Karpas-422 (cell line): ENCODE measurements at regions not wholly inside any gene's neighbourhood (a gene's known extent, or its start where the extent isn't known, plus 50 kb on each side); places are given as distances from the start of the nearest gene placed in this dataset.

ENCODE experiments used
- DNase-seq: peaks from one replicate; pipeline ENCODE4 v3.0.0-alpha.2; 2015
- H2AFZ ChIP-seq: fragments of 200-600 bp; sonication (generic); 2 replicates; pipeline ENCODE4 v1.6.1; 2014; ENCODE audit warnings: antibody characterized with exemption, low read length, mixed read lengths
- H3K27ac ChIP-seq: fragments of 200-600 bp; sonication (generic); 2 replicates; pipeline ENCODE4 v1.5.1; 2014; ENCODE audit warnings: mild to moderate bottlenecking, low read length, moderate library complexity
- H3K27me3 ChIP-seq: fragments of 200-600 bp; sonication (generic); 2 replicates; pipeline ENCODE4 v1.6.1; 2014; ENCODE audit warnings: low read length, mixed read lengths
- H3K36me3 ChIP-seq: fragments of 200-600 bp; sonication (generic); 2 replicates; pipeline ENCODE4 v1.6.1; 2014; ENCODE audit warnings: low read length, mixed read lengths; ENCODE audit not compliant: insufficient read depth
- H3K4me1 ChIP-seq: fragments of 200-600 bp; sonication (generic); 2 replicates; pipeline ENCODE4 v1.6.1; 2014; ENCODE audit warnings: mild to moderate bottlenecking, low read length, mixed read lengths
- H3K4me2 ChIP-seq: fragments of 200-600 bp; sonication (generic); 2 replicates; pipeline ENCODE4 v1.6.1; 2014; ENCODE audit warnings: low read length, low read depth, mild to moderate bottlenecking; ENCODE audit not compliant: poor library complexity, severe bottlenecking
- H3K4me3 ChIP-seq: fragments of 200-600 bp; sonication (generic); 2 replicates; pipeline ENCODE4 v1.5.1; 2014; ENCODE audit warnings: mild to moderate bottlenecking, antibody characterized with exemption, low read length, mixed read lengths
- H3K79me2 ChIP-seq: fragments of 200-600 bp; sonication (generic); 2 replicates; pipeline ENCODE4 v1.6.1; 2014; ENCODE audit warnings: mild to moderate bottlenecking, low read length, mixed read lengths
- H3K9ac ChIP-seq: fragments of 200-600 bp; sonication (generic); 2 replicates; pipeline ENCODE4 v1.6.0; 2014; ENCODE audit warnings: low read length
- H3K9me2 ChIP-seq: fragments of 200-600 bp; sonication (generic), shearing (Covaris generic); replicated peaks from 2 replicates; pipeline ENCODE4 v1.6.0; 2014; ENCODE audit warnings: mild to moderate bottlenecking, low read length, moderate library complexity; ENCODE audit not compliant: insufficient read depth
- H3K9me3 ChIP-seq: fragments of 300-700, 200-600 bp; sonication (generic); 2 replicates; pipeline ENCODE4 v1.6.1; 2014; ENCODE audit warnings: low read length, mixed read lengths
- H4K20me1 ChIP-seq: fragments of 200-600 bp; sonication (generic); 2 replicates; pipeline ENCODE4 v1.6.1; 2014; ENCODE audit warnings: mild to moderate bottlenecking, antibody characterized with exemption, low read length, low read depth; ENCODE audit not compliant: insufficient read depth

DNA sequence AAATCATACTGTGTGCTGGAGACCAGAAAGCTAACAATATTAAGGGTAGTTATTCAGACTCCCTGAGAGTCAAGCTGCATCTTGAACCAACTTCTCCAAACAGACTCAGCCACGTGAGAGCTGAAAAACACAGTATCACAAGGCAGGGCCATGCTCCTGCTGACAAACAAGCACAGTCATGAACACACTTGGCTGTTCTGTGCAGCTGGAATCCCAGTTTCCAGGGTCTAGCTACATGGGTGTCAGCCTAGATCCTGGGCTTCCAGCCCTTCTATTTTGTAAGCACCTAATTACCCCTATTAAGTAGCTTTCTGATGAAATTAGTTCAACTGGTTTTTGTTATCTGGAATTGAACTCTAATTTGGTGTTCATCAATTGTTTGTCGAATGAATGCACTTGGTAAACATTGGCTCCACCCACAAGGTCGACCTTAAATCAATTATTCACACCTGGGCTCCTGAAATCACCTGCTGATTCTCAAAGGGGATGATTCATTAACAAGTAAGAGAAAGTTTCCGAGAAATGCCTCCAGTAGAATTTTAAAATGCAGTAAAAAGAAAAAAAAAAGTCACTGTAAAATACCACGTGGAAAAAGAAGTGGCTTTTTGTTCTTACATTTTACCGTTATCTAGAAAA is 179.3 kb downstream of the ZC3H11B start:
- H3K27ac ChIP-seq = no peak overlapping the region
- no peaks in the 10 kb centered on the region for H3K9me3 ChIP-seq
- no peaks in the 10 kb centered on the region for H3K27me3 ChIP-seq
- H3K9ac ChIP-seq = no peak overlapping the region
- no peaks in the 10 kb centered on the region for H3K4me1 ChIP-seq
- no peaks in the 10 kb centered on the region for H4K20me1 ChIP-seq
- H3K4me2 ChIP-seq = no peak overlapping the region
- H2AFZ ChIP-seq = no peak overlapping the region
- no peak for DNase-seq
- H3K9me2 ChIP-seq = no peaks in the 10 kb centered on the region
- H3K4me3 ChIP-seq = no peak overlapping the region
- no peaks in the 10 kb centered on the region for H3K36me3 ChIP-seq
- no peaks in the 10 kb centered on the region for H3K79me2 ChIP-seq

DNA sequence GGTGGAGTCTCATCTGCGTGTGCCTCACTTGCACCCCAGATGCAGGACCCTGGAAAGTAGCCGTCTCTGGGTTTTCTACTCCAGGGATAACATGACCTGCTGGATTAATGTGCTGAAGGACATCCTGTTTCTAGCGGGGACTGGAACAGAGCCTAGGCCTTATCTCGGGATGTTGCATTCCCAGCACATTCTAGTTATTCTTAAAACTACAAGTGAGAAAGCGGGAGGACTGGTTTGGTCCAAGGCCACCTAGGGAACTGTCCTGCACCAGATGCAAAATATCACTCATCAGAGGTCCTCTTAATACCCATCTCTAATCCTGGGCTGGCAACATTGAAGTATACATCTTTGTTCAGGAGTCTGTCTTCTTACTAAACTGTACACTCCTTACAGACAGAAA is 179.9 kb downstream of the ZC3H11B start:
- Histone ChIP-seq H3K4me1 (no peaks in the 10 kb centered on the region), H2AFZ (no peak overlapping the region), H3K4me2 (no peak overlapping the region), H3K27me3 (no peaks in the 10 kb centered on the region), H3K9me3 (no peaks in the 10 kb centered on the region), H3K27ac (no peak overlapping the region), H3K4me3 (no peak overlapping the region), H3K9me2 (no peaks in the 10 kb centered on the region), H3K9ac (no peak overlapping the region), H3K36me3 (no peaks in the 10 kb centered on the region), H4K20me1 (no peaks in the 10 kb centered on the region), H3K79me2 (no peaks in the 10 kb centered on the region)
- no peak for DNase-seq

DNA sequence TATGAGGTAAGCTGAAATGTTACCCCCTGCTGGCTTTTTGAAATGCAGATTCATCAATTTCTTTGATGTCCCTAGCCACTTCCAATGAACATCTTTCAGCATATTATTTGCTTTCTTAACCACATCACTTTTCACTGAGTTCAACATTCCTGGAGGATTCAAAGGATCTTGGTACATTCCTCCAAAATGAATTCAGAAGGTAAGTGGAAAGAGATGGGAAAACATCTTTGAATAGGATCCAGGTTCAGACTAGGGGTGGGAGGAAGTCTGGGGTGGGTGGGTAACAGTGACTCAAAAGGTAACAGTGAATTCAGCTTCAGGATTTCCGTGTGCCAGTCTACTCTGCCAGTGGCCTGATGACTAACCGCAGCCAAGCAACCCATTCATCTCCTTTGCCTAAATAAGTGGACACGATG is 180.7 kb downstream of the ZC3H11B start:
- Histone ChIP-seq H3K4me1 (no peaks in the 10 kb centered on the region), H2AFZ (no peak overlapping the region), H3K36me3 (no peaks in the 10 kb centered on the region), H3K27me3 (no peaks in the 10 kb centered on the region), H4K20me1 (no peaks in the 10 kb centered on the region), H3K4me3 (no peak overlapping the region), H3K4me2 (no peak overlapping the region), H3K9me2 (no peaks in the 10 kb centered on the region), H3K9me3 (no peaks in the 10 kb centered on the region), H3K9ac (no peak overlapping the region), H3K79me2 (no peaks in the 10 kb centered on the region), H3K27ac (no peak overlapping the region)
- DNase-seq = no peak

DNA sequence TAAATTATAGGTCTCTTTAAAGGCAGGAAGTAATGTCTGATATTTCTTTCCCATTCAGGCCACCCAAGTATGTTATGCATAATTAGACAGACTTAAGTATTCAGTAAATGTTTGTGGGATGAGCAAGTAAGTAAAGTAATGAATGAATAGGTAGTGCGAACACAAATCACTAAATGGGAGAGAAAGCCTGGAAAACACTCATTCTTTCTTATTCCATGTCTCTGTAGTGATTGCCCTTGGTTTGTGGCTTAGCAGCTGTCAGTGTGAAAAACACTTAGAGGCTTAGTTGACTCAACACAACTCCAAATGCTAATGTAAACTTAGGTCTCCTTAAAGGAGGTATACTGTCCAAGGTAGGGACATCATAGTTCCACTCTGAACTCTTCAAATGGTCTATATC is 182.5 kb downstream of the ZC3H11B start:
- no peaks in the 10 kb centered on the region for H3K36me3 ChIP-seq
- no peak overlapping the region for H2AFZ ChIP-seq
- H3K4me3 ChIP-seq = no peak overlapping the region
- H3K9me3 ChIP-seq = no peaks in the 10 kb centered on the region
- DNase-seq = no peak
- no peak overlapping the region for H3K9ac ChIP-seq
- no peak overlapping the region for H3K27ac ChIP-seq
- no peaks in the 10 kb centered on the region for H3K9me2 ChIP-seq
- H3K79me2 ChIP-seq = no peaks in the 10 kb centered on the region
- H3K27me3 ChIP-seq = no peaks in the 10 kb centered on the region
- H3K4me2 ChIP-seq = no peak overlapping the region
- no peaks in the 10 kb centered on the region for H3K4me1 ChIP-seq
- H4K20me1 ChIP-seq = no peaks in the 10 kb centered on the region

DNA sequence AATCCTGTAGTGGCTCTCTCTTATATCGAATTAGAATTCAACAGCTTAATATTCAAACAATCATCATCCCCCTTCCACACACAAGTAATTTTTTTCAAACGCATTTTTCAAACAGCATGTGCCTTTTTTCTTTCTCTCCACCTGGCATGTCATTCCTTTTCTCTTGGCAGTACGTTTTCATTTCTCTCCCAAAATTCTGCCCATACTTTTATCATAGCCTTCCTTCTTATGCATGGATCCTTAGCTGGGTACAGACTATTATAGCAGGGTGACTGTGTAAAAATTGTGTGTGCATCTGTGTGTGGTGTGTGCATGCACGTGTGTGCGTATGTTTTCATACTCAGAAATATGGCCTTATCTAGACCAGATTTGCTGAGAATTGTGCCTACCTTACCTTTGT is 184.3 kb downstream of the ZC3H11B start:
- Histone ChIP-seq H3K9ac (no peak overlapping the region), H4K20me1 (no peaks in the 10 kb centered on the region), H3K36me3 (no peaks in the 10 kb centered on the region), H3K27me3 (no peaks in the 10 kb centered on the region), H3K79me2 (no peaks in the 10 kb centered on the region), H3K4me1 (no peaks in the 10 kb centered on the region), H3K4me3 (no peak overlapping the region), H3K4me2 (no peak overlapping the region), H3K9me2 (no peaks in the 10 kb centered on the region), H3K27ac (no peak overlapping the region), H3K9me3 (no peaks in the 10 kb centered on the region), H2AFZ (no peak overlapping the region)
- no peak for DNase-seq

GRCh38 chr1:219427989-219428388 is 184.9 kb downstream of the ZC3H11B start:
- Histone ChIP-seq H3K9me2 (no peaks in the 10 kb centered on the region), H2AFZ (no peak overlapping the region)

GRCh38 chr1:219427403-219427802 is 185.5 kb downstream of the ZC3H11B start:
- H3K9me2 ChIP-seq = no peaks in the 10 kb centered on the region
- H4K20me1 ChIP-seq = no peaks in the 10 kb centered on the region
- no peaks in the 10 kb centered on the region for H3K27me3 ChIP-seq
- H3K4me1 ChIP-seq = no peaks in the 10 kb centered on the region
- no peaks in the 10 kb centered on the region for H3K36me3 ChIP-seq
- H3K9me3 ChIP-seq = no peaks in the 10 kb centered on the region
- H3K27ac ChIP-seq = no peak overlapping the region
- no peak for DNase-seq
- H3K4me3 ChIP-seq = no peak overlapping the region
- H3K4me2 ChIP-seq = no peak overlapping the region
- H3K79me2 ChIP-seq = no peaks in the 10 kb centered on the region
- no peak overlapping the region for H3K9ac ChIP-seq
- no peak overlapping the region for H2AFZ ChIP-seq

More at GRCh38 chr1:219427989-219428388, 184.9 kb downstream of the ZC3H11B start:
- DNase-seq = no peak
- no peak overlapping the region for H3K27ac ChIP-seq
- no peaks in the 10 kb centered on the region for H3K36me3 ChIP-seq
- no peaks in the 10 kb centered on the region for H3K9me3 ChIP-seq
- no peaks in the 10 kb centered on the region for H3K4me1 ChIP-seq
- H3K27me3 ChIP-seq = no peaks in the 10 kb centered on the region
- H3K79me2 ChIP-seq = no peaks in the 10 kb centered on the region
- H3K4me2 ChIP-seq = no peak overlapping the region
- H3K4me3 ChIP-seq = no peak overlapping the region
- H3K9ac ChIP-seq = no peak overlapping the region
- H4K20me1 ChIP-seq = no peaks in the 10 kb centered on the region

- no peaks in the 10 kb centered on the region for H3K27me3 ChIP-seq
- H3K9ac ChIP-seq = no peak overlapping the region
- no peaks in the 10 kb centered on the region for H3K9me2 ChIP-seq
- H3K27ac ChIP-seq = no peak overlapping the region
- no peak for DNase-seq
- H3K4me3 ChIP-seq = no peak overlapping the region
- H4K20me1 ChIP-seq = no peaks in the 10 kb centered on the region
- H3K4me2 ChIP-seq = no peak overlapping the region
- no peak overlapping the region for H2AFZ ChIP-seq
- H3K9me3 ChIP-seq = no peaks in the 10 kb centered on the region
- no peaks in the 10 kb centered on the region for H3K79me2 ChIP-seq
- no peaks in the 10 kb centered on the region for H3K4me1 ChIP-seq
- H3K36me3 ChIP-seq = no peaks in the 10 kb centered on the region
These were observed 189.9 kb downstream of the ZC3H11B start for GRCh38 chr1:219422811-219423598.
